DMS114 treated with DMSO at 0.1 percent for 48 hours (cell line): ENCODE measurements at regions not wholly inside any gene's neighbourhood (a gene's known extent, or its start where the extent isn't known, plus 50 kb on each side); places are given as distances from the start of the nearest gene placed in this dataset.
"Not testable (repeated sequence)": the region's sequence is repeated elsewhere in the genome, so short reads cannot be mapped to it uniquely, and the experiment has no call there.

Experiments used
- DNase-seq: peaks from one replicate; lab custom pipeline; 2025; ENCODE audit not compliant: unreplicated experiment; lab: John Stamatoyannopoulos, UW

DNA sequence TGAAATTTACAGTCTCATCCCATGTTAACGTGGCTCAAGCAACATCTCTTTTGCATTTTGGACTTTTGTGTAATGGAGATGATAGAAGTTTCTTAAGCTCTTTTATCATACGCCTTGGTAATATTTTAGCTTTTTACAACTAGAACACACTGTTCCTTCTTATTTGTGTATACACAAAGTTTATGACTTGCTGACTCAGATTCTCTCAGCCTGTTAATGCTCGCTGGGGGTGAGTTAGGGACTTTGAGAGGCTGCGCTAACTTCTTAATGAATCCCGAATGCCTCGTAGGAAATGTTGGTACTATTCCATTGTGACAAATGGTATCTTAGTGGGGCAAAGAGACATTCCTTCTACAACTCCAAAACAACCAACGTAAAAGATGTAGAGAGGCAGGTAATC lies 509.7 kb downstream of the DOK5 start:
- DNase-seq: no peak

DNA sequence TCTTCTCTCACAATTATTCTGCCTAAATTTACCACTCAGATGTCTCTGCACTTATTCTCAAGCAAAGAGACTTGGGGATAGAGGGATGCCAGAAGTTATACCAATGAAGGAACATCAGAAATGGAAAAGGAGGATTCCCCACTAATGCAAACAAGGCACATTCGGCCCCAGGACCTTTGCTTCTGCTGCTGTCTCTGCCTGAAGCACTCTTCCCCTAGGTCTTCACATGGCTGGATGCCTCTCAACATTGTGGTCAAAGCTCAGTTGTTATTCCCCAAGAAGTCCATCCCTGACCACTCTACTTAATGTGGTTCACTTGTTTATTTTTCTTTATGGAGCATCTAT lies 508.7 kb downstream of the DOK5 start:
- DNase-seq: no peak

DNA sequence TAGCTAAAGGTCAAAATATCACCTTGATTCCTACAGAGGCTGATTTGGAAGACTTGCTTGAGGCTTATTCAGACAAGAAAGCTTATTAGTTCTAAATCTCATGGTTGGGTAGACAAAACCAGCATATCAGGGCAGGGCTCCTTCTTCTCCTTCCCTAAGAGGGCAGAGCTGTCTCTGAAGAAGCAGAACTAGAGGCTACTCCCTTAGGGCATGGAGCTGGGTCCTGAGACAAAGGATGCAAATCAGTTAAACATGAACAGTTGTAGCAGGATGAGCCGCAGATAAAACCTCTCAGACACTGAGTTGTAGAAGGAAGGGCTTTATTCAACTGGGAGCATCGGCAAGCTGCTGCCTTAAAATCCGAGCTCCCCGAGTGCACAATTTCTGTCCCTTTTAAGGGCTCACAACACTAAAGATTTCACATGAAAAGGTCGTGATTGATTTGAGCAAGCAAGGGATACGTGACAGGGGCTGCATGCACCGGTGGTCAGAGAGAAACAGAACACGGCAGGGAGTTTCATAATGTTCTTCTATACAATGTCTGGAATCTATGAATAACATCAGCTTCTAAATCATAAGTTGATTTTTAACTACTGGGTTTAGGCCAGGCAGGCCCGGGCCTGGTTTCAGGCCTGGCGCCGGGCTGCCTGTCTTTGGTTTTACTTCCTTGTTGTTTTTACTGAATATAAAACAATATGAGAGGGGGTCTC lies 508.2 kb downstream of the DOK5 start:
- DNase-seq: not testable (repeated sequence)

DNA sequence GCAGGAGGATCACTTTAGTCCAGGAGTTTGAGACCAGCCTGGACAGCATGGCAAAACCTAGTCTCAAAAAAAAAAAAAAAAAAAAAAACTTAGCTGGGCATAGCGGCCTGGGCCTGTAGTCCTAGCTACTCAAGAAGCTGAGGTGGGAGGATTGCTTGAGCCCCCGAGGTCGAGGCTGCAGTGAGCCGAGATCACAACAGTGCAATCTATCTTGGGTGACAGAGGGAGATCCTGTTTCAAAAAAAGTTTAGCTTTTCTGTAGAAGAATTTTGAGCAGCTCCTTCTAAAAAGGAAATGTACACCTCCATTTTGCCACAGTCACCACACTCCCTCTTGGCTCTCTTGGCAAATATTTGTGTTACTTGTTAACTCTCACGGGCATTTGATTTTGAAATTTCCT lies 505.8 kb downstream of the DOK5 start:
- DNase-seq: no peak

DNA sequence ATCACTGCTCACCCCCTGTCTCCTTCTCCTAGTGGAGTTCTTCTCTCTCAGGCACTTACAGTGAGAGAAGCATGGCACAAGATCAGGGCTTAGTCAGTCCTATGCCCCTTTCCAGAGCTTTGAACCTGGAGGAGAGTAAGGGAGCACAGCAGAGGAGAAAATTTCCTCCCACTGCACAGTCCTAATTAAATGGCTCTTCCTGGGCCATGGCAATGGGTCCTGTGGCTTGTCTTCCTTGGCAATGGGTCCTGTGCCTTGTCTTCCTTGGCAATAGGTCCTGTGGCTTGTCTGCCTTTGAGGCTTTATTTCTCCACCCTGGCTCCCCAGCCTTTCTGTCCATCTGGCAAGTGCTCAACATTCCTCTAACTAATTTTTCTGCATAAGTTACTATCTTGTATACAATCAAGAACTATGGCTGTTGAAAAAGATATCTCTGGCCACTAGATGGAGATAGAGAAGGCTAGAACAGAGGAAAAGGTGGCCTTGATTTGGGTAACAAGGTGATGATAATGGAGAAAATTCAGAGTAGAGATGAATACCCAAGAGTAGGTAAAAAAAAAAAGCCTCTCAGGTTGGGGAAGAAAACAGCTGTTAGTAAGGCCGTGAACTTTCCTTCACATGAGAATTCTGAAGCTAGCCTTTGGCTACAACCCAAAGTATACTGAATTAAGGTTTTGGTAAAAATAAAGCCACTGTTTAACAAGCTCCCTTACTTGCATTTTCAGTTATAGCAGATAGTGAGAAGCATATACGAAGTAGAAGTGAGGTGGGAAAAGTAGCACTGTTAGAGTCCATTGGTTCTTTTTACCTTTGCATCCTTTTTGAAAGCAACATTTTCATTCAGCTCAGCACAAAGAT lies 504.9 kb downstream of the DOK5 start:
- DNase-seq: no peak

DNA sequence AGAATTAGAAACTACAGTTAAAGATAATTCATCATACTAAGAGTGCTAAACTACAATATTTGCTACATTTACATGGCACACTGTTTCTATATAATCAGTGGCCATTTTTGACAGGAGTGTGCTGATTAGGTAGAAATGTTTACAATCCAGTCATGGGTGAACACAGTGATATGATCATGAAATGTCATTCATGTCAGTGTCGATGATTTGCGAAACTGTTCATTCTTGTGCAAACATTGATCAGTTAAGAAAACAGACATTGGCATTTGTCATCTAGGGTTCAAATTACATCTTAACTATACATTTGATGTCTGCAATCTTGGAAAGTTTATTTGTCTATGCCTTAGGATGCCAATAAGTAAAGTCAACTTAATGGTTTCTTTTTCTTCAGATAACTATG lies 474.9 kb downstream of the DOK5 start:
- DNase-seq: no peak

DNA sequence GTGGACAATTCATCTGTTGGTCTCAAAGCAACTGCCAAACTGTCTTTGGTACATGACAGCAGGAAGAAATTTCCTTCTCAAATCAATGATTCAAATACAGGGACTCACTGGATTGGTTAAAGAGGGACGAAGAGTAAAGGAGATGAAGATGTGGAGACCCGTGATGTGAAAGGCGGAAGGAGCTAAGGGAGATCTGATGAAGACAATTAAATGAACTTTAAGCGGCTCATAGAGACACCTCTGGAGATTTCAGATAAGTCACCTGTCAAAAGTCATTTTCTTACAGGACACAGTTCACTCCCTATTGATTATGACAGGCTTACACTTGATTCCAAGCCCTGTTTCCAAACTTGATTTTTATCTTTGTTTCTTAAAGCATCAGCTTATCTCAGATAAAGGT lies 466.3 kb downstream of the DOK5 start:
- no peak for DNase-seq

GRCh38 chr20:54940522-54940921 lies 465.1 kb downstream of the DOK5 start:
- DNase-seq: no peak

- no peak for DNase-seq
Observed at GRCh38 chr20:54938707-54939106, 463.3 kb downstream of the DOK5 start.

DNA sequence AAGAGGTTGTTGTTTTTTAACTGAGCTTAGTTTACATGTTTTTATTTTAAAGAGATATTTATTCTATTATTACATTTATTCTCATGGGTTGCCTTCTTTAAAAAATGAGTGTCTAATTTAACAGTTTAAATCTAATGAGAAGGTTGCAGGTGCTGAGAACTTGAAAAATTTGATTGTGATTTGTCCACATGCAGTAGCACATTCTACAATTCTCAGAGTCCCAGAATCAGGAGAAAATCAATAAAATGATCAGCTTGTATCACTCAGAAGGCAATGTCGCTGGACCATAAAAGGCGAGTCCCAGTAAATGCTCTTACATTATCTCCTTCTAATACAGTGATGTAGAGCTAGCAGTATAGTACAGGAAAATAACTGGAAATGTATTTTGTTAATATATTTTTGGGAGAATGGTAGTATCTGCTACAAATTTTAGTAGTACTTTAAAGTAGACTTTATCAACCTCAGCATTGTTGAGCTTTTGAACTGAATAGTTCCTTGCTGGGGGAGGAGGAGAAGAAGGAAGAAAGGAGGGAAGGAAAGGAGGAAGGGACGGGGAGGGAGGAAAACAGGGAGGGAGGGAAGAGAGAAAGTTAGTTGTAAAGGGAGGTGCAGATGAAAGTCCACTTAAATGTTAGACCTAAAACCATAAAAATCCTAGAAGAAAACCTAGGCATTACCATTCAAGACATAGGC lies 458.0 kb downstream of the DOK5 start:
- DNase-seq: no peak

DNA sequence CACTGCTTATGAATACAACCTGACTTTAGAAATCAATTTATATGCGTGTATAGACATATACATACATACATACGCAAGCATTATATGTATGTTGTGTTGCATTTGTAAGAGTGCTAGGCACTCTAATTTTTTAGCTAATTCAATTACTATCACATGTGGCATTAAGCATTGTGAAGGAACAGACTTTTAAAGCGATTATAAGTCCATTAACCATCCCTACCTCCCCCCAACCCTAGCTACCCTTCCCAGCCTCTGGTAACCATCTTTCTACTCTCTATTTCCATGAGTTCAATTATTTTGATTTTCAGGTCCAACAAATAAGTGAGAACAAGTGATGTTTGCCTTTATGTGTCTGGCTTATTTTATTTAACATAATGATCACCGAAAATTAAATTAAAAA lies 453.8 kb downstream of the DOK5 start:
- no peak for DNase-seq

DNA sequence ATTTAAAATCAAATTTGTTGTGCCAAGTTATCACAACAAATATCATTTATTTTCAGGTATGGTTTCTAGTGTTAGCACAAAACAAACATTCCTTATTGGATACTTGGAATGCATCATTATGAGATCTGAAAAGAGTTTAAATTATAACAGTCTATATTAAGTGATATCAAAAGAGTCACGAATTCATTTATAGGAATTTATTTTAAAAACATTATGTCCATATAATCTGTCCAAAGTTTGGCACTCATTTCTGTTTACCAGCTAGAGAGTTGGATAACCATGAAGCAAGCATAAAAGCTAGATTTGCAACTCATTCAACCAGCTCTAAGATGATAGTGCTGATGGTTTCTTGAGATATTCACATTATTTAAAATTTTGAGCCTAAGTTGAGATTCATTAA lies 453.2 kb downstream of the DOK5 start:
- no peak for DNase-seq

GRCh38 chr20:54922636-54923035 lies 447.2 kb downstream of the DOK5 start:
- DNase-seq: no peak

DNA sequence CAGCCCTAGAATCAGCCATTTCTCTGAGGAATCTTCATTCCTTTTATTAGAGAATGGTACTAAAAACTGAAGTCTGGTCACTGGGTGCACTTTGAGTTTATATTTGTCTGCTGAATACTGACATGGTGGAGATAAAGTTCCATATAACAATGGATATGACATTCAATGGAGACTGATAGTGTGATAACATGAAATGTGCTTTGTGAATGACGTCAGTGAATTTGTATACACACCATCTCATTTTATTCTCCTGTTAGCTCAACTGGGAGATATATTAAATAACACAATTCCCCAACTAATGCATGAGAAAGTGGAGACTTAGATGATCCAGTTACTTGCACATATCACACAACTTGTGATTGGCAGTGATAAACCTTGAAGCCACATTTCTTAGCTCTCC lies 446.7 kb downstream of the DOK5 start:
- no peak for DNase-seq

- no peak for DNase-seq
Observed at GRCh38 chr20:54920491-54920890, 445.1 kb downstream of the DOK5 start.

DNA sequence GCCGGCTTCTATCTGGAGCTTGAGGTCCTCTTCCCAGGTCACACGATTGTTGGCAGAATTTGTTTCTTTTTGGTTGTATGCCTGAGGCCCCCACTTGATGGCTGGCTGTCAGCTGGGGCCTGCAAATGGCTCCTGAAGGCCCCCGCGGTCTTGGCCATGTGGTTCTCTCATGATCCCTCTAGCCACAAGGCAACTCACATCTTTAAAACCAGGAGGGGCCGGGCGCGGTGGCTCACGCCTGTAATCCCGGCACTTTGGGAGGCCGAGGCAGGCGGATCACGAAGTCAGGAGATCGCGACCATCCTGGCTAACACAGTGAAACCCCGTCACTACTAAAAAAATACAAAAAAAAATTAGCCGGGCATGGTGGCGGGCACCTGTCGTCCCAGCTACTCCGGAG lies 443.6 kb downstream of the DOK5 start:
- not testable (repeated sequence) for DNase-seq

GRCh38 chr20:54914995-54915394 lies 439.6 kb downstream of the DOK5 start:
- DNase-seq: no peak

DNA sequence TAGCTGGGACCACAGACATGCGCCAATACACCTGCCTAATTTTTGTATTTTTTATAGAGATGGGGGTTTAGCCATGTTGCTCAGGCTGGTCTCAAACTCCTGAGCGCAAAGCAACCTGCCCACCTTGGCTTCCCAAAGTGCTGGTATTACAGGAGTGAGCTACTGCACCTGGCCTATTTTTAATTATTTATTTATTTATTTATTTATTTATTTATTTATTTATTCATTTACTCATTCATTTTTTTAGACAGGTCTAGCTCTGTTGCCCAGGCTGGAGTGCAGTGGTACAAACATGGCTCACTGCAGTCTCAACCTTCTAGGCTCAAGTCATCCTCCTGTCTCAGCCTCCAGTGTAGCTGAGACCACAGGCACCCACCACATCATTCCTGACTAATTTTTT lies 434.3 kb downstream of the DOK5 start:
- DNase-seq: no peak

- not testable (repeated sequence) for DNase-seq
Observed at GRCh38 chr20:54906134-54906533, 430.7 kb downstream of the DOK5 start.

GRCh38 chr20:54897787-54898186 lies 422.4 kb downstream of the DOK5 start:
- no peak for DNase-seq

- DNase-seq: no peak
Observed at GRCh38 chr20:54891907-54892306, 416.5 kb downstream of the DOK5 start.

DNA sequence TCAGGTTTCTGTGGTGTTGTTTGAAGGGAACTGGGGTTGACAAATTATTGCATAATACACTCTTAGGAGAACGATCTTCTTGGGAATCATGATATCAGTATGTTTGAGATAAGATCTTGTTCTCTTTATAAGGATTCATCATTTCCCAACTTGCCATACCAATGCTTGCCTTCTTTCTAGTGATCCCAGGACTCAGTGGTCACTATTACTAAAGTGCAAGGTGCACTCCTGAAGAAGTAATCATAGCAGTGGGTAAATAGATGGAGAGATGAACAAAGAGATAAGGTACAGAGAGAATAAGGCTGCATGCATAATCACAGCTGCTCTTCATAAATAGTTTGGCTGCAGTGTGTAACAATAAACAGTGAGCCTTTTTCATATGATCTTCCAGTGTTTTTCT lies 404.0 kb downstream of the DOK5 start:
- DNase-seq: no peak
